HG03521 (cell line): ENCODE measurements at regions not wholly inside any gene's neighbourhood (a gene's known extent, or its start where the extent isn't known, plus 50 kb on each side); places are given as distances from the start of the nearest gene placed in this dataset.

Source experiments
- ATAC-seq: cut with Tn5 transposase; IDR thresholded peaks from one replicate; pipeline ENCODE4 v1.9.1; 2021; ENCODE audit warnings: mild to moderate bottlenecking, moderate library complexity; ENCODE audit not compliant: unreplicated experiment

DNA sequence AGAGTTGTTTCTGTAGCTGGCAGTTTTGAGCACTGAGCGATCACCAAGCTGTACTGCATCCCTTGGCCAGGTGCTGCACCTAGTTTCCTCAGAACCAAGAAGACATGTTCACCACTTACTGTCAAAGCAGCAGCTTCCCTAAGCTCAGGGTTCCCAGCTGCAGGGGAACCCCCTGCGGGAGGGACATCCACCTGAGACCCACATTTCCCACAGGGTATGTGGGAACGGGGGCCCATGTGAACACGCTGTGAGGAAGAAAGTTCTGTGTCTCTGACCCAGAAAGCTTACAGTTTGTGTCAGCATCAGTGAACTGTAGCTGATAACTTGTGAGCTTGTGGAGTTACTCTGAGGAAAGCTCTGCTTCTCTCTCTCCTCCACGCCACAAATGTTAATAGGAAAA lies 436.8 kb upstream of the IGFBP3 start:
- no peak for ATAC-seq

DNA sequence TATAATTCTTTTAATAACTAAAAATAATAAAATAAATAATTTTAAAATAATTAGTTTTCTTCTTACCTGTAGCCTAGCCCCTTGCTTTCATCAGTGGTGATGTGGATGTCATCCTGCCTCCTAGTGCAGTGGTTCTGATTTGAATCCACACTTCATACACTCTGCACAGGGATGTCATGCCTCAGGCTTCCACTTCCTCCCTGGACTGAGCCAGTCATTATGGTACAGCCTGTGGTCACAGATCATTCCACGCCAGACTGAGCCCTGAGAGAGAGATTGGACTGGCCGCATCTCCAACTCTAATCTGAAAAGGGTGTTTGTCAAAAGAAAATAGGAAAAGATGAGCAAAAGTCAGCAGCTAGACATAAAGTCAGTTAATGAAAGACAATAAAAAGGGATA lies 436.2 kb upstream of the IGFBP3 start:
- ATAC-seq = no peak

DNA sequence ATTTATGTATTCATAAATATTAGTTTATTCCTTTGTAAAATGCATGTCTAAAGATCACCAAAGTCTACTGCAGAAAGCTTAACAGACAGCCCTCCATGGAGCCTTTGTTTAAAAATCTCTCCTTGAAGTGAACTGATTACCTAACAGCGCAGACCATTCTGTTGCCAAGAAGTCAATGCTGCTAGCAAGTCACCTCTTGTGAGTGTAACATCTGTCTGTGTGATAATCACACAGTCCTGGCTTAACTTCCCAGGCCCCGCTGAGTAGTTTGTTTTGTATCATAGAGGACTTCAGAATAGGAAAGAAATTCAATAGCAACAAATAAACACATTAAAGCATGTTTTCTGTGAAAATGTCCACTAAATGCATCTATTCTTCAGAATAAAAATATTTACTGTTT lies 435.3 kb upstream of the IGFBP3 start:
- no peak for ATAC-seq

DNA sequence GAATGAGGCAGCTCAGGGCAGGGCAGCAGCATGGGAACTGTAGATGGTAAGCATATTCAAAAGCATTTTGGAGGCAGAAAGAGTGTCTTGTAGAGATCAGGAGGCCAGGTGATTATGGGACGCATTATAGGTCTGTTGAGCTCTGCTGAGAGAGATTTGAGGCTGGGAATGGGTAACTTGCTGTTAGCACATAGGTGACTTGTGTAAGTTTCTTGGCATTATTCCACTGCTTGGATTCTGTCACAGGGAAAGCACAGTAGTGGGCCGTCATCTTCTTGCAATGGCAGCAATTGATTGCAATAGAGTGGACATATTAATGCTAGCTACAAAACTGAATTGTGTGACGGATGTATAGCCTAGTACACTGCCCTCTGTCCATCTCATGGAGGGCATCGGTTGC lies 434.3 kb upstream of the IGFBP3 start:
- ATAC-seq = no peak

DNA sequence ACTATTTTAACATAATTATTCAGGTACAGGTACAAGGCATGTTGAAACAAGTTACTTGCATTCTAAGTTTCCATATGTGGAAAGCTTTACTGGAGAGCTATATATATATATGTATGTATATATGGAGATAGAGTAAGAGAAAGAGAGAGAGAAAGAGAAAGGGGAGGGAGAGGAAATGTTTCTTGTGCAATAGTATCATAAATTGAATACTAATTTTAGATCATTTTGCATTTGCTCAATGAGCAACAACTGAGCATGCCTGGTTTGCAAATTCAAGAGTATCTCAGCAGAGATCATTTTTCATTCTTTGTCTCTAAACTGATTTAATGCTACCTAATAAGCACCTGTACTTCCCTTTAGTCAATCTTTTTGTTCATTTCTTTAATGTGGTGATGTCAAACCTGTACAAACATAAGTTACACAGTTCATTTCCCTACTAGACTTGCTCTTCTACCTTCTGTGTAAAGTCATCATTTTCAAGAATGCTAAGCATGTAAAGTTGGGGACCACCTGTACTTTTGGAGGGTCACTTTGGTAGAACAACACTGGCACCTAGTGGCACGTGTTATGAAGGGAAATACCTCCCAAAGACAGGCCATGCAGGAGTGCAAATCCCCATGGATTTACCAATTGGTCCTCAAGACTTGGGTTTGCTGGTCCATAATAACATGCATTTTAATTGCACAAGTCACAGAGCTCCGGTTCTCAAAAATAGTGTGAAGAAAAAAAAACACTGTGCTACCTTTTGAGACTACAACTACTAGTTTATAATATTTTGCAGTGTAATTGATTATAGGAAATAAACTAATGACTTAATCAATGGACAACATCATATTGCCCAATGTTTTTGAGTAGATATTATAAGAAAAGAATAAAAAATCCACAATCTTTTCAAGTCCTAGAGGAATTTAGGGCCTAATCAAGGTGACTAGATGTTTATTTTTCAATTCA lies 431.2 kb upstream of the IGFBP3 start:
- ATAC-seq = no peak

DNA sequence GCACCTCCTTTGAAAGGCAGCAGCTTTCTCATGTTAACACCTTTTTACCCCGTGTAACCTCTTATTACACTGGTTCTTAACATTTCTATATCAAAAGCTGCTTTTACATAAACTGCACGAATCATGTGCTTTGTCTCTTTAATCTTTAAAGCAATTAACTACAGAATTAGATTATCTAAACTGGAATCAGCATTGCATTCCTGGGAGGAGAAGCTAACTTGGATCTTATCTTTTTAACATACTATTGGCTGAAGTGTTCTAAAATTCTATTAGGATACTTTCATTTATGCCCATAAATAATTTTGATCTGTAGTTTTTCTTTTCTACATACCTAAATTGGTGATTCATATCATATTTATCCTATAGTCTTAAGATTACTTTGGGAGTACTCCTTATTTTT lies 428.4 kb upstream of the IGFBP3 start:
- ATAC-seq = no peak

DNA sequence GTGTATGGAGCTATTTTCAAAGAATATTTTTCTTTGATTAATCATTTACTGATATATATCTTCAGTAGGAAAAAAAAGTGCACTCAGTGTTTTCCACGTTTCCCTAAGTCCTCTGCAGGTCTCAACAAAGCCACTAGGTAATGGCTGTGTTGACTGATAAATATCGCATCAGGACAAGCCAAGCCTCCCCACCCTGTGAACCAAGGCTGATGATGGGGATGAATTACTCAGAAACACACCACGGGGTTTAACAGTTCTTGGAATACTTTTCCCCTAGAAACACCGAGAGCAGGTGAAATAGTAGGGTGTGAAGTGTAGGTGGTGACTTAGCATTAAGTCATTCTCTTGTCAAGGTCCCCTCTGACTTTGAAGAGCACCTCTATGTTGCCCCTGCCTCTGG lies 423.5 kb upstream of the IGFBP3 start:
- ATAC-seq = no peak

DNA sequence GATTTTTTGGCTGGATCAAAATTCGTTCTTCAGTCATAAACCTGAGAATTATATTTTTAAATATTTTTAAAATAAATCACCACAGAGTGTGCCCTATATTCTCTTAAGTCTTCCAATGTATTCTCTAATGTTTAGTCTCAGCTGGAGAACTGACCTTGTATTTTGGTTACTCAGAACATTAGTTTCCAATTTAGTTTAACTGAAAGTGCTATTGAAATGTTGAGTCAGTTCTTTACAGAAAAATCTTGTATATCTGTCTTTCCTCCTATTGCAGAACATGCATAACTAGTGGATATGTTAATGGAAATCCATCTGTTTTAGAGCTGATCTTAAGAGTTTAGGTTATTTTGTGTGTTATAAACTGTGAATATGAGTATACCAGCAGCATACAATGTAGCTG lies 422.7 kb upstream of the IGFBP3 start:
- no peak for ATAC-seq

DNA sequence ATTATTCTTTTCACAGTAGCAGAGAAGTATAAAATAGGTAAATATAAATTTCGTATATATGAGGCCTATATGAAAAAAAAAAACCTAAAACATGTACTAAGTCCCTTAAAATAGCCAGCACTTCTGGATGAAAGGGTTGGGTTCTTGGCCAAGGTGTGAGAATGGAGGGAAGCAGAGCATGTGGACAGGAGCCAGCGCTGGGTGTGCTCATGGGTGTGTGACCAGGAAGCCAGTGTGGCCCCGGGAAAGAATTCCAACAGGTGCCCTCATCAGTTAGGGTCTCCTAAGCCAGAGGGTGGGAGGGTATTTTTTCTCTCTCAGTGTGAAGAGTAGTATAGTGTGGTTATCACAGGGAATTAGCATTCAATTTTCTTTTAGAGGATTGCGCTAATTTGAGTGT lies 401.9 kb upstream of the IGFBP3 start:
- ATAC-seq = no peak

DNA sequence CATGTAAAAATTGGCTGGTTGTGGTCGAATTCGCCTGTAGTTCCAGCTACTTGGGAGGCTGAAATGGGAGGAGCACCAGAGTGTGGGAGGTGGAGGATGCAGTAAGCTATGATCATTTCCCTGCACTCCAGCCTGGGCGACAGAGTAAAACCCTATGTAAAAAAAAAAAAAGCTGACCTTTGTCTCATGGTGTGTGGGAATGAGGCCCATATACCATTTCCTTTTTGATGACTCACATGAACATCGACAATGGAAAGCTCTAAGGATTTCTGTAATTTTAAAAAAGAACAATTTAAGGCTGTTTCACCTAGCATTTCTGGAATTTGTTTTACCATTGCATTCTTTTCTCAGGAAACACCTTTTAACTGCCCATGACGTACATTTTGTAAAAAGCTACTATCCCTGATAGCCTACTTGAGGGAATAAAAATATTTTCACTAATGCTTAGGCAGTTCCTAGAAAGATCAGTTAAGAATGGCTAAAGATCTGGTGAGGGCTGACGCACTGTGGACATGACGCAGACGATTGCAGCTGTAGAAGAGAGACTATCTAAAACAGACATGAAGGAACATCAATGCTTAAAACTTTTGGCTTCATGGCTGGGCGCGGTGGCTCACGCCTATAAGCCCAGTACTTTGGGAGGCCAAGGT lies 400.6 kb upstream of the IGFBP3 start:
- no peak for ATAC-seq

DNA sequence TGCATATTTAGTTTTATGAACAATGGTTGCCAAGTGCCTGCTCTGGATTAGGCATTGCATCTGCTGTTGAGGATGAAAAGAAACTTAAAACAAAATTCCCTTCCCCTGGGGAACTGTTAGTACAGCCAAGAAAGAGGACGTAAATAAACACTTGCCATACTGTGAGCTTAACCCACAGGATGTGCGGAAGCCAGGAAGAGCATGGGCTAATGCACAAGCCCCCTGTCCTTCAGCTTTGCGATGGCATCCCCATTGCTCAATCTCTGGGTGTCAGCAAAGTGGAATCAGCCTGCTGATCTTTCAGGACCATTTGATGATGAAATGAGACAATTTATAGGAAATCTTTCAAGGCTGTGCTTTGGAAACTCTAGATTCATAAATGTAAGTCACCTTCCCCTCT lies 399.9 kb upstream of the IGFBP3 start:
- ATAC-seq = no peak

DNA sequence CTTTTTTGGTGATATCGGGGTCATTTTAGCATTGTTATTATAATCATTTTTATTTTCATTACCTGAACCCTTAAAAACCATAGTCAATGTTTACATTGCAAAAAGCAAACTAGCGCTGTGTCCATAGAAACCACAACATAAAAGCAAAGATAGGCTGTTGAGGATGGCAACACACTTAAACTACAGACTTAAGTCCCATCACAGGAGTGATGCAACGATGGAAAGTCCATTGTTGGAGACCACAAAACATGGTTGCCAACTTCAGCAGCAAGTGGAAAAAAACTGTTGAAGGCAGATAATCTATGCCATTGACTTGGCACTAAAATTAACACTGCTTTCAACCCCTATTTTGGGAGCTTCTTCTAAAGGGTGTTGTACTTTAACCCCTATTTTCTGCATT lies 398.8 kb upstream of the IGFBP3 start:
- no peak for ATAC-seq

DNA sequence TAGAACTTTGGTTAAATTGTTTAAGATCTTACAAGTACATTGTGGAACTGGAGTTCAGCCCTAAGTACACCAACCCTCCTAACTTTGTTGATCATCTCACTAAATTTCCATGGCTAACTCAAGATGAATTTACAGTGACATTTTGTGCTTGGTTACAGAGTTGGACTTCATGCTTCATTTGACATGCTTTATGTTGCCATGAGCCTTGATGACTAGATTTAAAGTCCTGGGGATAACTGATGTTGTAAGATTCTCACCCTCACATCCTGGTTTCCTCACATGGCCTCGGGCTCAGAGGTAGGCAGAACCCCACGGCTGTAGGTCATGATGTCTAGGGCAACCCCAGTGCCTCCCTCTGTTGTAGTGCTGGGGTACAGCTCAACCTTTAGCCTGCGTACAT lies 397.2 kb upstream of the IGFBP3 start:
- no peak for ATAC-seq

DNA sequence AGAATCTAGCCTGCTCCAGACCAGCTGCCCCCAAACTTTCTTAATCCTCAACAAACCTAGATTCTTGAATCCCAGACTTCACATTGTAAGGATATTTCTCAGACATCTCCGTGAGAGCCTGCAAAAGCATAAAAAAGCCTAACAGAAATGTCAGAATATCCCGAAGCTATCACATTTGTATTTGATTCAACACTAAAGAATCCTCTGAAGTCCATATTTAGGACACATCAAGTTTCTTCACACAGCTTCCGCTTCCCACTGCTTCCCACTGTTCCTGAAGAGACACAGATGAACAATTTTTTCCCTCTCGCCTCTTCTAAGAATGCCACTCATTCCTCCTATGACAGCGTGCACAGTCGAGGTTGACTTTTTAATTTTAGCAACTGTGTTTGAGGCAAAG lies 396.2 kb upstream of the IGFBP3 start:
- ATAC-seq = no peak

DNA sequence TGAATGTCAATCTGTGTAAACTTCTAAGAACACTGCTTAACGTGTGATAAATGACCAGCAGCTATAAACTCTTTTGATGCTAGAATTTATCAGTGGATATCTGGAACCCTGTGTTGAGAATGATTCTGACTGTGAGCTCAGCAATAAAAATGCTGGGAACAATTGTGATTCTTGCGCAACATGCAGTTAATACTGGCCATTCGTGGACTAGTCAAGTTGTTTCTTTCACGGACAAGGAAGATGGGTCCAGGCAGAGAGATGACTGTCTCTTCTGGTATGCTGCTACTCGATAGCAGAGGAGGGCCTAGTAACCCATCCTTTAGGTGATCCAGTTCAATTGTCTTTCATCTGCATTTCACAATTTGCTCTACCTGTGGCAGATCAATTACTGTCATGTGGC lies 394.8 kb upstream of the IGFBP3 start:
- ATAC-seq = no peak

DNA sequence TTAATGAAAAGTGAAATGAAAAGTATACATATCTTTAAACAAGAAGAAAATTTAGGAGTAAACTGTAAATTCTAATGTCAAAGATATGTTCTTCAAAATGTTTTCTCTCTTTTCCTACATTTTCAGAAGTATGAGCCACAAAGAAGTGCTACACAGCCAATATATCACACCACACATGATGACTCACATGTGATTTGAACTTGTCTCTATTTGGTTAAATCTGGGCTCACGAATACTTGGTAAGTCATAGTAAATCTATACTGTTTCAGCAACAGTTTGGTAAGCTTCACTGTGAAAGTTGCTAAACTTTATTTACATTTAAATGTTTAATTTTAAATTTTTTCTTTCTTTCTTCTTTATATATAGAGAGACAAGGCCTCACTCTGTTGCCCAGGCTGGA lies 380.6 kb upstream of the IGFBP3 start:
- ATAC-seq = no peak

DNA sequence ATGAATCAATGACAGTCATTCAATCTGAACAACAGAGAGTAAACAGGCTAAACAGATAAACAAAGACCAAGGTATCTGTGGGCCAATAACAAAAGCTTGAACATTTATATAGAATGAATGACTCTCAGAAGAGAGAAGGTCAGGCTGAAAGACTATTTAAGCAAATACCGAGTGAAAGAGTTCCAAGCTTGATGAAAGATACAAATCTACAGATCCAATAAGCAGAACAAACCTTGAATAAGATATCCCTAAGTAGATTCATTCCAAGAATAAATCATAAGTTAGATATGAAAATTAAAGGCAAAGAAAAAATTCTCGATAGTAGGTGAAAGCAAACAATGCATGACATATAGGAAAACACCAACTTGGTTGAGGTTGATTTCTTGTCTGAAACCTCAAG lies 376.4 kb upstream of the IGFBP3 start:
- ATAC-seq = no peak

DNA sequence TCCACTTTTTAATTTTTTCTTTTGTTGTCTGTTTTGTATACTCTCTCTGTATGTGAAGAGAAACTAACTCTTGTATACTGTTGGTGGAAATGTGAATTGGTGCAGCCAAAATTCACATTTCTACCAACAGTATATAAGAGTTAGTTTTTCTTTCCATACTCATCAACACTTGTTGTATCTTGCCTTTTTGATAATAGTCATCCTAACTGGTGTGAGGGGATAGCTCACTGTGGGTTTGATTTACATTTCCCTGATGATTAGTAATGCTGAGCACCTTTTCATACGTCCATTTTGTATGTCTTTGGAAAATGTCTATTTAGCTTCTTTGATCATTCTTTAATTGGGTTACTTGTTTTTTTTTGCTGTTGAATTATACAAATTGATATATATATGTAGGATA lies 375.5 kb upstream of the IGFBP3 start:
- no peak for ATAC-seq

DNA sequence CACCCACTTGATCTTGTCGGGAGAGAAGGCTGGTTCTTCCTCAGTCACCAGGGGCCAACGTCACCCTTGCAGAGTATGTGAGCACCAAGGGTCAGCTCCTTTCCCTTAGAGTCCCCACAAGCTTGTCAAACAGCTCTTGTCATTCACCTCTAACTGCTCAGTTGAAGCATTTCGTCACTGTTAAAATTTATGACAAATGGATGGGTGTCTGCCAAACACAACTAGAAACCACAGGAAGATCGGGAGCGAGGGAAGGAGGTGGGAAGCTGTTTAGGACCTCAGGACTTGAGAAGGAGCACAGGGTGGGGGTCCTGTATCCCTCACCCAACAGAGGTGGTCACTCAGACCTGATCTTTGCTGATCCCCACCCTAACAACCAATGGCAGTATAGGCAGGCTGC lies 373.3 kb upstream of the IGFBP3 start:
- no peak for ATAC-seq

DNA sequence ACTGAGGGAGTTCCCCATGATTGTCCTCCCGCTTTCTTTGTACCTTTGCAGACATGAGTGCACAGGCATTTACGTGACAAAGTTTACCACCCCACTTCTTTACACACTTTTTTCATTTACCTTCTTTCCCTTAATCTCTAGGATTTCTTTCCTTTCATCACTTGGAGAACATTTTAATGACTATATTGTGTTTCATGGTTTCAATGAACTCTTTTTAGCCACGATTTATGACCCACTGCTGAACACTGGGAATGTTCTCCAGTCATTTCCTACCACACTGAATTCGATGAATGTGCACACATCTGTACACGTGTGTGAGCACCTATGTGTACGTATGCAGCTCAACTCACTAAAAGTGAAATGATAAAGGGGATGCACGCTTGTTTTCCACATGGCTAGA lies 371.7 kb upstream of the IGFBP3 start:
- ATAC-seq = no peak

DNA sequence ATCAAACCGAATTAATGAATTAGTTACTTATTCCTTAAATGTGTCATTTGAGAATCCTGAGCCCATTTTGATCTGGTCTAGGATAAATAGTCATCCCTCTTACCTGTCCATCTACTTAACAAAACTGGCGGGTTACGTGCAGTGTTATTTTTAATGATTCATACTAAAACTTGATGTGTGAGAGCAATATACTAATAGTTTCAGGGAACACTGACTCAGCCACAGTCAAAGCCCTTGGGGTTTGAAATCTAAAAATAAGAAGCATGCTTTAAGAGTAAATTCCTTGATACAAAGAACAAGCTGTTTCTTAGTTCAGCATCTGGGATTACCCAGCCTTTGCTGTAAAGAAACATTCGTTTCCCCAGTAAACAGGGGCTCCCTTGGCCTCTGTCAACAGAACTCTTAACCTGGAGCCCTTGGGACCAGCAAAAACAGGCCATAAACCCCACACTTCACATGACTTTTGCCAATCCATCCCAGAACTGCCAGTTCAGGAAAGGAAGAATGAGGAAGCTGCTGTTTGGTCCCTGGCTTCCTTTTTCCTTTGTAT lies 370.6 kb upstream of the IGFBP3 start:
- ATAC-seq = no peak

DNA sequence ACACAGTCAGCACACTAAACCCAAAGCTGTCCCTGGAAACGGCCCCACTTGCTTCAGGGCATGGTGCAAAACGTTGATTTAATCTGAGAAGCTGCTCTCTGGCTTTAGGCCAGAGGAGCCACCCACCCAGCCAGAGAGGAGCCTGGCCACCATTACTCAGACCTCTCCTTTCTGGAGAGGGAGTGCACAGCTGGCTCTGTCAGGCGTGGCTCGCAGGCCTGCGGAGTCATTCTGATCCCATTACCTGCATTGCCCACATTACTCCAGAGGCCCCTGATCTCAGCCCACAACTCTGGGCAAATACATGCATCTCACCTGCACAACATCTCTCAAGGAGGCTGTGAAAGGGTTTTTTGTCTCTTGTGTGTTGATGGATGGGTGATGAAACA lies 370.0 kb upstream of the IGFBP3 start:
- ATAC-seq = peak; percentile 70
